ENCODE measurements at regions not wholly inside any gene's neighbourhood (a gene's known extent, or its start where the extent isn't known, plus 50 kb on each side); places are given as distances from the start of the nearest gene placed in this dataset.

GRCh38 chr7:51481421-51481820 lies 164.8 kb upstream of the COBL start:
- intact Hi-C loops (cut with DNase I) = no loop called here
- DNase-seq = no peak

- no peak for DNase-seq
- intact Hi-C loops (cut with DNase I) = no loop called here
Observed at GRCh38 chr7:51477819-51478218, 161.2 kb upstream of the COBL start.

GRCh38 chr7:51477323-51477722 lies 160.7 kb upstream of the COBL start:
- intact Hi-C loops (cut with DNase I) = no loop called here
- DNase-seq = no peak

- intact Hi-C loops (cut with DNase I) = no loop called here
- DNase-seq = no peak
Observed at GRCh38 chr7:51476026-51476425, 159.4 kb upstream of the COBL start.

- intact Hi-C loops (cut with DNase I) = no loop called here
- DNase-seq = no peak
Observed at GRCh38 chr7:51472873-51473272, 156.3 kb upstream of the COBL start.

GRCh38 chr7:51471981-51472296 lies 155.3 kb upstream of the COBL start:
- DNase-seq = peak in 16 of 42 donors; percentile 3 to 35 (median 18)
- intact Hi-C loops (cut with DNase I) = no loop called here

- intact Hi-C loops (cut with DNase I) = no loop called here
- peak; percentile 48 to 95 (median 81) for DNase-seq
Observed at GRCh38 chr7:51471210-51471980, 154.8 kb upstream of the COBL start.

- DNase-seq = no peak
- intact Hi-C loops (cut with DNase I) = no loop called here
Observed at GRCh38 chr7:51467384-51468017, 150.9 kb upstream of the COBL start.

GRCh38 chr7:51459809-51460208 lies 143.2 kb upstream of the COBL start:
- intact Hi-C loops (cut with DNase I) = no loop called here
- DNase-seq = no peak

- intact Hi-C loops (cut with DNase I) = no loop called here
- no peak for DNase-seq
Observed at GRCh38 chr7:51458693-51459092, 142.1 kb upstream of the COBL start.

GRCh38 chr7:51457079-51457478 lies 140.5 kb upstream of the COBL start:
- DNase-seq = no peak
- intact Hi-C loops (cut with DNase I) = no loop called here

- intact Hi-C loops (cut with DNase I) = no loop called here
Observed at GRCh38 chr7:51456431-51457060, 139.9 kb upstream of the COBL start.

GRCh38 chr7:51455948-51456347 lies 139.3 kb upstream of the COBL start:
- intact Hi-C loops (cut with DNase I) = no loop called here
- peak in 1 of 42 donors; percentile 4 for DNase-seq

More at GRCh38 chr7:51456431-51457060, 139.9 kb upstream of the COBL start:
- DNase-seq = no peak

GRCh38 chr7:51455513-51455912 lies 138.9 kb upstream of the COBL start:
- intact Hi-C loops (cut with DNase I) = no loop called here
- no peak for DNase-seq

GRCh38 chr7:51455086-51455485 lies 138.5 kb upstream of the COBL start:
- intact Hi-C loops (cut with DNase I) = no loop called here

GRCh38 chr7:51452694-51453093 lies 136.1 kb upstream of the COBL start:
- no peak for DNase-seq
- intact Hi-C loops (cut with DNase I) = no loop called here

More at GRCh38 chr7:51455086-51455485, 138.5 kb upstream of the COBL start:
- no peak for DNase-seq

- intact Hi-C loops (cut with DNase I) = no loop called here
- no peak for DNase-seq
Observed at GRCh38 chr7:51451751-51452476, 135.3 kb upstream of the COBL start.

- intact Hi-C loops (cut with DNase I) = no loop called here
- DNase-seq = no peak
Observed at GRCh38 chr7:51450541-51450940, 133.9 kb upstream of the COBL start.

GRCh38 chr7:51446785-51447184 lies 130.2 kb upstream of the COBL start:
- intact Hi-C loops (cut with DNase I) = no loop called here
- no peak for DNase-seq

- no peak for DNase-seq
- intact Hi-C loops (cut with DNase I) = no loop called here
Observed at GRCh38 chr7:51446356-51446755, 129.7 kb upstream of the COBL start.

Measured in head of caudate nucleus (tissue), 42 donors.